Panc1 (cell line): ENCODE measurements at regions not wholly inside any gene's neighbourhood (a gene's known extent, or its start where the extent isn't known, plus 50 kb on each side); places are given as distances from the start of the nearest gene placed in this dataset.

Experiments
- SIN3A ChIP-seq: IDR thresholded peaks from 2 replicates; pipeline ENCODE4 v1.6.1; 2012; ENCODE audit warnings: low read depth, mild to moderate bottlenecking, low read length, moderate library complexity, borderline replicate concordance; ENCODE audit not compliant: insufficient read depth
- TF ChIP-seq, protein P1 (sequence below): fragments of 450-650 bp; IDR thresholded peaks from 2 replicates; pipeline ENCODE4 v1.5.1; 2017; ENCODE audit warnings: mild to moderate bottlenecking

DNA sequence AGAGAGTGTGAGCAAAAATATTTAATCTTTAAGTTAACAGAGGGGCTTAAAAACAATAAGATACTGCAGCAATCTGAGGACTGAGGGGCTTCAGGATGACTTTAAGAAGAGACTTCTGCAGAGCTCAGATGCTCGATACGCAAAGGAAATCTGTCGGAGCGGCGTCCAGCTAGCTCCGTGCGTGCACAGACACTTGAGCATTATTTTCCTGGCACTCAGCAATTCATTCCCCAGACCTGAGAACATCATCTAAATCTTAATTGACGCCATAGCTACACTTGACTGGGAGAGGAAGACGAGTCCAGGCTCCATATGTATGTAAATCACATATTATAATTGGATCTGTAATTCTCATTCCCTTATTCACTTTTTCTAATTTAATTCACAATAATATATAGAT lies 228.2 kb downstream of the SOD2 start:
- TF ChIP-seq, protein P1, sequence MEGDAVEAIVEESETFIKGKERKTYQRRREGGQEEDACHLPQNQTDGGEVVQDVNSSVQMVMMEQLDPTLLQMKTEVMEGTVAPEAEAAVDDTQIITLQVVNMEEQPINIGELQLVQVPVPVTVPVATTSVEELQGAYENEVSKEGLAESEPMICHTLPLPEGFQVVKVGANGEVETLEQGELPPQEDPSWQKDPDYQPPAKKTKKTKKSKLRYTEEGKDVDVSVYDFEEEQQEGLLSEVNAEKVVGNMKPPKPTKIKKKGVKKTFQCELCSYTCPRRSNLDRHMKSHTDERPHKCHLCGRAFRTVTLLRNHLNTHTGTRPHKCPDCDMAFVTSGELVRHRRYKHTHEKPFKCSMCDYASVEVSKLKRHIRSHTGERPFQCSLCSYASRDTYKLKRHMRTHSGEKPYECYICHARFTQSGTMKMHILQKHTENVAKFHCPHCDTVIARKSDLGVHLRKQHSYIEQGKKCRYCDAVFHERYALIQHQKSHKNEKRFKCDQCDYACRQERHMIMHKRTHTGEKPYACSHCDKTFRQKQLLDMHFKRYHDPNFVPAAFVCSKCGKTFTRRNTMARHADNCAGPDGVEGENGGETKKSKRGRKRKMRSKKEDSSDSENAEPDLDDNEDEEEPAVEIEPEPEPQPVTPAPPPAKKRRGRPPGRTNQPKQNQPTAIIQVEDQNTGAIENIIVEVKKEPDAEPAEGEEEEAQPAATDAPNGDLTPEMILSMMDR, result no peak
- no peak for TF ChIP-seq SIN3A
